HG03520 (cell line): ENCODE measurements at regions not wholly inside any gene's neighbourhood (a gene's known extent, or its start where the extent isn't known, plus 50 kb on each side); places are given as distances from the start of the nearest gene placed in this dataset.

ENCODE experiments used
- ATAC-seq: cut with Tn5 transposase; IDR thresholded peaks from one replicate; pipeline ENCODE4 v1.9.1; 2021; ENCODE audit warnings: mild to moderate bottlenecking, moderate library complexity; ENCODE audit not compliant: unreplicated experiment

GRCh38 chr10:4538016-4538415 is 288.0 kb upstream of the AKR1E2 start:
- ATAC-seq = no peak

GRCh38 chr10:4535521-4535920 is 290.5 kb upstream of the AKR1E2 start:
- ATAC-seq = no peak

GRCh38 chr10:4533621-4534020 is 292.4 kb upstream of the AKR1E2 start:
- no peak for ATAC-seq

GRCh38 chr10:4532976-4533375 is 293.0 kb upstream of the AKR1E2 start:
- ATAC-seq = no peak

- no peak for ATAC-seq
These were observed 293.5 kb upstream of the AKR1E2 start for GRCh38 chr10:4532467-4532866.

GRCh38 chr10:4532011-4532410 is 294.0 kb upstream of the AKR1E2 start:
- no peak for ATAC-seq

GRCh38 chr10:4529266-4529665 is 296.7 kb upstream of the AKR1E2 start:
- no peak for ATAC-seq

GRCh38 chr10:4527281-4527970 is 298.6 kb upstream of the AKR1E2 start:
- ATAC-seq = no peak

GRCh38 chr10:4526311-4526731 is 299.7 kb upstream of the AKR1E2 start:
- no peak for ATAC-seq

GRCh38 chr10:4525103-4525502 is 300.9 kb upstream of the AKR1E2 start:
- ATAC-seq = no peak

- ATAC-seq = peak; percentile 81
These were observed 303.6 kb upstream of the AKR1E2 start for GRCh38 chr10:4522296-4523000.

GRCh38 chr10:4519658-4520402 is 306.2 kb upstream of the AKR1E2 start:
- no peak for ATAC-seq

- ATAC-seq = no peak
These were observed 308.3 kb upstream of the AKR1E2 start for GRCh38 chr10:4517746-4518145.

GRCh38 chr10:4515721-4516120 is 310.3 kb upstream of the AKR1E2 start:
- no peak for ATAC-seq

- peak; percentile 63 for ATAC-seq
These were observed 311.4 kb upstream of the AKR1E2 start for GRCh38 chr10:4514445-4515108.

- no peak for ATAC-seq
These were observed 313.3 kb upstream of the AKR1E2 start for GRCh38 chr10:4512671-4513240.

- no peak for ATAC-seq
These were observed 313.8 kb upstream of the AKR1E2 start for GRCh38 chr10:4512196-4512595.

- no peak for ATAC-seq
These were observed 314.5 kb upstream of the AKR1E2 start for GRCh38 chr10:4511509-4511908.

GRCh38 chr10:4509405-4509804 is 316.6 kb upstream of the AKR1E2 start:
- no peak for ATAC-seq

GRCh38 chr10:4506095-4506494 is 319.9 kb upstream of the AKR1E2 start:
- no peak for ATAC-seq

- no peak for ATAC-seq
These were observed 321.5 kb upstream of the AKR1E2 start for GRCh38 chr10:4504550-4504949.
